Epidermal melanocyte (primary cell): ENCODE measurements at regions not wholly inside any gene's neighbourhood (a gene's known extent, or its start where the extent isn't known, plus 50 kb on each side); places are given as distances from the start of the nearest gene placed in this dataset.
"Not testable (repeated sequence)": the region's sequence is repeated elsewhere in the genome, so short reads cannot be mapped to it uniquely, and the experiment has no call there.

Experiments
- DNase-seq: peaks from one replicate; pipeline ENCODE4 v3.0.0; 2011; ENCODE audit warnings: low spot score; ENCODE audit not compliant: insufficient read length

DNA sequence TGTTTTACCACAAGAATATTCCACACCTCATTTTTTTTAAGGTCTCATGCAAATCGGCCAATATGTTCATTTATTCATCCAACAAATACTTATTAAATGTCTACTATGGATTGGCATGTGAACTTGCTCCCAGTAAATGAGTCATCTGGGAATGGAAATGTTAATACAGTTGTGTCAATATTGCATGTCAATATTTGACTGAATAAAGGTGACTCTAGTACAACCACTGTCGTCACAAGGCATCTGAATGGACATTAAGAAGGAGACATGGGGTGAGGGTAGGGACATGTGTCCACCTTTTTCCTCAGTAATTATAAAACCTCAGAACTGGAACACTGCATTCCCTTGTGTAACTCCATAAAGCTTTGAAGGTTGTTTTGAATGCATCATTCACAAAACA lies 365.4 kb downstream of the ADCYAP1 start:
- DNase-seq: no peak

DNA sequence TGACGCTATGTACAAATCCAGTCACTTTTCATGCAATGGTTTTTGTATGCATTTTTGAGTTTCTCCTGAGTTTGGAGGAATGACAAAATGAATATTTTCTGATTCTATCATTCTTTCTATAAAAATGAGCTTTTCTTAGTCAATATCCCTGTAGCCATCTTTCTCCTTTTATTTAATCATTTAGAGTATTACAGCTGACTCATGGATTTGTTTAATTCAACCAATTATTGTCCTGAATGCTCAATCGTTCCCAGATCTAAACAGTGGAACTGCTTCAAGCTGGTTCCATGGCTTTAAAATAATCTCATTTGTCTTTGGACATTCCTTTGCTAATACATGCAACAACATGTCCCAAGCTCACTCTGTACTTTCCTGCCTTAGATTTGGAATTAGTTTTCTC lies 368.8 kb downstream of the ADCYAP1 start:
- no peak for DNase-seq

DNA sequence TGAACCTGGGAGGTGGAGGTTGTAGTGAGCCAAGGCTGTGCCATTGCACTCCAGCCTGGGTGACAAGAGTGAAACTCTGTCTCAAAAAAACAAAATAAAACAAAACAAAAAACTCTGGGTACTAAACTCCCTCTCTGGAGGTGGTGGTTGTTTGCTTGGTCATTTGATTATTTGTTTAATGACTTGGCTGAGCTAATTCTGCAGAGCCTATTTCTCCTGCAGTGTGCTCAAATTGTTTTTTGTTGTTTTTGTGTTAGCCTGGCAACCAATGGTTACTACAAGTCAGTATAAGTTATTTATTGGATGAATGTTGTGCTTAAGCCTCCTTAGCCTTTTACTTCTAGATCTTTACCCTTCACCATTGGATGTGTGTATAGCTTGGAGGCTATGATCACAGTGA lies 387.5 kb downstream of the ADCYAP1 start:
- DNase-seq: no peak

DNA sequence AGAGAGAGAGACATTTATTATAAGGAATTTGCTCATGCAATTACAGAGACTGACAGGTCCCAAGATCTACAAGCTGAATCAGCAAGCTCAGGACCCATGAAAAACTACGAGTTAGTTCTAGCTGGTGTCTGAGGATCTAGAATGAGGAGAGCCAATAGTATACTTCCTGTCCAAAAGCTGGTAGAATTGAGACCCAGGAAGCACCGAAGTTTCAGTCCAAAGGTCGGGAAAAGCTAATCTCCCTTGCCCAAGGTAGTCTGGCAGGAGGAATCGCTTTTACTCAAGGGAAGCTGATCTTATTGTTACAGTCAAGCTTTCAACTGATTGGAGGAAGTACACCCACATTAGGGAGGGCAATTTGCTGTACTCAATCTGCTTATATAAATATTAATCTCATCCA lies 389.6 kb downstream of the ADCYAP1 start:
- DNase-seq: no peak

DNA sequence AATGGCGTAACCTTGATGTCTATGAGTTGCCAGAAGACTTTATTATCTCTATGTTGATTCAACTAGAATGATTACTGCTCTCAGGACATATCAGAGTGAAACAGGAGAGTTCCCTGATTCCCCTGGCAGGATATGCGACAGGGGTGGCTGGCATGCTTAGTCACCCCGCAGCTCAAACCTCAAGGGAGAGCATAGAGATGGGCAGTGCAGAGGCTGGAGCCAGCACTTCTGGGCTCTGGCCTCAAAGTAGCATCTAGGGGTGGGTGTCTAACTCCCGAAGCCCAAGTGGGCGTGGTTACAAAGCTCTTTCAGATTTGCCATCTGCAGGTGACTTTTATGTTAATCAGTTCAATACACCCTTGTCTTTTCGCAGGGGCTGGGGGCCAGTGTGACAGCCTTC lies 391.6 kb downstream of the ADCYAP1 start:
- DNase-seq: no peak

DNA sequence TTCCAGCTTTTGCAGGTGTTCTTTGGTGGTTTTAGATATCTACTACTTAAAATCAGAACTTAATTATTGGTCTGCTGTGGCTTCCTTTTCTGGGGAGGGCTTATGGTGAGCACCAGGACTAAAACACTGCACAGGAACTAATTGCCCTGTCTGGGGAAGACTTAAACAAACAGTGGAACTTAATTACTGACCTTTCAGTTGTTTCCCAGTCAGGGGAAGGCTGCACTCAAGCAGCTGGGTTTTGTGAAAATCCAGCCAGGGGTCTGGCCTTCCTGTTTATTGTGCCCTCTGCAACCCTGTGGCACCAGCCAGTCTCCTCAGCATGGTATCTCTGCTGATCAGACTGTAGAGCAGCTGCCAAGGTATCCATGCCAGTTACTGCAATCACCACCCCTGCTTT lies 398.2 kb downstream of the ADCYAP1 start:
- DNase-seq: no peak

DNA sequence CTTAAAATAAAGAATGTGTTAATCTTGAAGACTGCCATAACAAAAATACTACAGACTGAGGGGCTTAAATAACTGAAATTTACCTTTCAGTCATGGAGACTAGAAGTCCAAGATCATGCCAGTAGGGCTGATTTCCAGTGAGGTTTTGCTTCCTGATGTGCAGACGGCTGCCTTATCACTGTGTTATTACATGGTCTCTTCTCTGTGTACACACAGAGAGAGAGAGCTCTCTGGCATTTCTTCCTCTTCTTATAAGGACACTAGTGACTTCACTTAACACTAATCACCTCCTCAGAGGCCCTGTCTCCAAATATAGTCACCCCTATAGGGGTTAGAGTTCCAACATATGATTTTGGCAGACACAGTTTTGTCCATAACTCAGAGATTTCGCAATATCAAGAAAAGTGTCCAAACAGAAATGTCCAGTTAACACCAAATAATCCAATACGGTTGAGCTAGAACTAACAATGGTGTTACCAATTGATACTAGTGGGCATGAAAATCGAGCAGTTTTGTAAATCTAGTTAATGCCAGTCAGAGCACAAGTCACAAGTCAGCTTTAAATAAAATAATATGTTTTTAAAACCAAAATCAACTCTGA lies 399.8 kb downstream of the ADCYAP1 start:
- DNase-seq: no peak

DNA sequence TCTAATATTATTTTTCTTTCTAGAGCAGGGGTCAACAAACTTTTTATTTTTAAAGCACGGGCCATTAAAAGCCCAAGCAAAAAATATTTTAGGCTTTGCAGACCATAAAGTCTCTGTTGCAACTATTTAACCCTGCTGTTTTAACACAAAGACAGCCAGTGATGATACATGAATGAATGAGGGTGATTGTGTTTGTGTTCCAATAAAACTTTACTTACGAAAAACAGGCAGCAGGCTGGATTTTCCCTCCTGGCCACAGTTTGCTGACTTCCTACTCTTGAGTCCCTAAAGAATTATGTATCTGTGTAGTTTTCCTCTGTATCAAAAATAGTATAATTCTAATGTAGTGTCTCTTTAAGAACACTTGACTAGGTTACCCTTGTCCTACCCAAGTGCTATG lies 402.0 kb downstream of the ADCYAP1 start:
- DNase-seq: peak; percentile 18

DNA sequence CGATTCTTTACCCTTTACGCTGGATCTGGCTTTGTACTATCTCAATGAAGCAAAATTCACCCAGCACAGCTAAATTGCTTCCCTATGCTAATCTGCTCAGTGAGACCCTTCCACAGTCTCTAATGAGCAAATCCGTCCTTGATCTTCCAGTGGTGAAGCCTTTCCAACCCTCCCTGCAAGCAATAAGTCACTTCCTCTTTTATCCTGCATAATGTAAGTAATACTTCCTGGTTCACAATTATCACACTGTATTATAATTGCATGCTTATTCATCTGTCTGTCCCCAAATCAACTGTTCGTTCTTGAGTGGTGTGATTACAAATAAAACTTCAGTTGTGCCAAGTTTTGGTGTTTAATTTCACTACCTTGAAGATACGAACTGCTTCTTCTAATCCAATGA lies 404.0 kb downstream of the ADCYAP1 start:
- no peak for DNase-seq

DNA sequence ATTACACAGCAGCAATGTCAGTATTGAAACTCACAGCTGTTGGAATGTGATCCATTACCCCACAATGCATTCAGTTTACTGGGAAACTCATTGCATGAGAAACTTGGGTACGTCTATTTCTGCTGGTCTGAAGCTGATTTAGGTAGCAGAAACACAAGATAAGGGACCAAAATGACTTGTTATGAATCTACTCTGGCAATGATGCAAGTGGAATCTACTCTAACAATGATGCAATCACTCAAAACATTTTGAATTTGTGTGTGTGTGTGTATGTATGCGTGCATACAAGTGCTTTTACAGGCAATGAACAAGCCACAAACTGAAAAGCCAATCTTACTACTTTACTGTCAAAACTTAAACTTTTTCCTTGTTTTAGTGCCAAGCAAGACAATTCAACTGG lies 406.7 kb downstream of the ADCYAP1 start:
- DNase-seq: no peak

DNA sequence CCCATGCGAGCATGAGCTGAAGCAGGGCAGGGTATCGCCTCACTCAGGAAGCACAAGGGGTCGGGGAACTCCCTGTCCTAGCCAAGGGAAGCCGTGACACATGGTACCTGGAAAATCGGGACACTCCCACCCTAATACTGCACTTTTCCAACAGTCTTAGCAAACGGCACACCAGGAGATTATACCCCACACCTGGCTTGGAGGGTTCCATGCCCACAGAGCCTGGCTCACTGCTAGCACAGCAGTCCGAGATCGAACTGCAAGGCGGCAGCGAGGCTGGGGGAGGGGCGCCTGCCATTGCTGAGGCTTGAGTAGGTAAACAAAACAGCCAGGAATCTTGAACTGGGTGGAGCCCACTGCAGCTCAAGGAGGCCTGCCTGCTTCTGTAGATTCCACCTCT lies 430.7 kb downstream of the ADCYAP1 start:
- DNase-seq: not testable (repeated sequence)

DNA sequence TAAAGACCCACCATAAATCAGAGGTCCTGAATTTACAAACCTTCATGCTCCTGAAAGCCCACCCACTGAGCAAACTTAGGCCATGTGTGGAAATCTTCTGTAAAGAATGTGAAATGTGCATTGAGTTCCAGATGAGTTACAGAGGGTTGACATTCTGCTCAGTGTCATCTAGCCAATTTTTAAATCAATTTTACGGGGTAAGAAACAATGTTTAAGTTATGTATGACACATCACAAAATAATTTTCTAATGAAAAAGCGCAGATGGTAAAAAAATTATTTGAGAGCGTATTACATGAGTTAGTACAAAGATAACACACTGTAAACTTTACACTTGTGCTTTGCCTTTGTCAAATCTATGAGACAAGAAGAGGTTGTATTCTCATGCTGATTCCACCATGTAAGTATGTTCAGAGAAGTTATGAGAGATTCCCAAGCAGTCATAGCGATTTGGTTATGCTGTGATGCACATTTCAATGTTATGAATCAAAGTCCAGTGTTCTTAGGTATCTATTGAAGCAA lies 446.3 kb downstream of the ADCYAP1 start:
- no peak for DNase-seq

DNA sequence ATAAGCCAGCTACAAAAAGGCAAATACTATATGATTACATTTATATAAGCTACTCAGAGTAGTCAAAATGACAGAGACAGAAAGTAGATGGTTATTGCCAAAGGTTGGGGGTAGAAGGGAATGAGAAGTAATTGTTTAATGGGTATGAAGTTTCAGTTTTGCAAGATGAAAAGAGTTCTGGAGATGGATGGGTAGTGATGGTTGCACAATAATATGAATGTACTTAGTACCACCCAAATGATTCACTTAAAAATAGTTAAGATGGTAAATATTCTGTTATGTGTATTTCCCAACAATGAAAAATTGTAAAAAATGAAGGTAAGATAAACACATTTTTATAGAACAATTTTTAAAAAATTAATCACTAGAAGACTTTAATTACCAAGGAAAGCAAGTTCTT lies 448.4 kb downstream of the ADCYAP1 start:
- no peak for DNase-seq

DNA sequence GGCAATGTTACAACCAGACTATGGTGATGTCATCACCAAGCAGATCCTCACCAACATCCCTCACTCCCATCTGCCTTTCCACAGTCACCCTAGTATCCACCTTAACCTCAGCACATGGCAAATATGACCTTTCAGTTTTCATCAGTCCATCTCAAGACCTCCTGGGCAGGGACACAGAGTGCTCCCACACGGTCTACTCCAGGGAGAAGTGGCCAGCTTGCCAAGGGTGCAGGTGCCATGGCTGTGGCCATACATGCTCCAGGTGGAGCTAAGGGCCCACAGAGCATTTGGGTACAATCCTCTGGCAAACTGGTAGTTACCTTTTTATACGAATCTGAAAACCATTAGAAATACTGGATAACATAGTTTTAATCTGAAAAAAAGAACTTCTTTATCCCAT lies 453.1 kb downstream of the ADCYAP1 start:
- no peak for DNase-seq

DNA sequence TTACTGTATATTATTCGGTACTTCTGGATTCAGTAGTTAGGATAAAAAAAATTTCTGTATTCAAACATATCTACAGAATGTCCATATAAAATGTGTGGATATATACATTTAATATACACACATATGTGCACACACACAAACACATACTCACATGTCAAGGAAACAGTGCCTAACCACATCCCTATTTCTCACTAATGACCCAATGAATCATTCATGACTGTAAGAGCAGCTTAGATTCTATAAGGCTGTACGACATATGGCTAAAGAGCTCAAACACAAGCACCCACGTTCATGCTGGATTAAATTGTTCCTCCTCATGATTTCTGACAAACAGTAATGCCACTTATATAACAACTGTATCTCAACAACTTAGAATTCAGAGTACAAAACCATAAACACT lies 457.3 kb downstream of the ADCYAP1 start:
- no peak for DNase-seq

DNA sequence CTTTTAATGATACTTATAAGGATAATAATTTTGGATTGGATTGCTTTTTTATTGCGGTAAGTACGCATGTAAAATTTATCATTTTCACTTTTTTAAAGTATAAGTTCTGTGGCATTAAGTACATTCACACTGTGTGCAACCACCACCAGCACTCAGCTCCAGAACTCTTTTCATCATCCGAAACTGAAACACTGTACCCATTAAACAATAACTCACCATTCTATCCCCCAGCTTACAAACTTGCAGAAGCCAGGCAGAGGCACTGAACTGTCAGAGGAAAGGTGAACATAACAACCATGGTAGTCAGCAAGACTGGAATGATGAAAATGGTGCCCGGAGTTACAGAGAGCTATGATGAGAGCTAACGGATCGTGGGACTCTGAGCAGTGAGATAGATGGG lies 465.9 kb downstream of the ADCYAP1 start:
- DNase-seq: no peak

DNA sequence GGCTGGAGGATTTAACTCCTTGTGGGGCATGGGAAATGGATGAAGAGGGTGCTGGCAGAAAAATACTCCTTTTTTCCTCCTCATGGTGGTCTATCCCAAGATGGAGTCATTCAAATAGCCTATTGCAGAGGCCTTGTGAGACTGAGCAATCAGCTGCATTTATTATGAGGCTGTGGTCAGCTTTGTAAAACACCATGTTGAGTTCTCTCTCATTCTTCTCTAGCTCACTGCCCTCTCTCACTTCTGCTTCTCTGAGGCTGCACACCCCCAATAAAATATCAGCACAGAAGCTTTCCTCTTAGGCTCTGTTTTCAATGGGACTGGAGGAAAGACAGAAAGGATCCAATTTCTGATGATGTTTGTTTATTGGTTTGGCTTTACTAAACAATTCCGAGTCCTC lies 467.1 kb downstream of the ADCYAP1 start:
- no peak for DNase-seq

DNA sequence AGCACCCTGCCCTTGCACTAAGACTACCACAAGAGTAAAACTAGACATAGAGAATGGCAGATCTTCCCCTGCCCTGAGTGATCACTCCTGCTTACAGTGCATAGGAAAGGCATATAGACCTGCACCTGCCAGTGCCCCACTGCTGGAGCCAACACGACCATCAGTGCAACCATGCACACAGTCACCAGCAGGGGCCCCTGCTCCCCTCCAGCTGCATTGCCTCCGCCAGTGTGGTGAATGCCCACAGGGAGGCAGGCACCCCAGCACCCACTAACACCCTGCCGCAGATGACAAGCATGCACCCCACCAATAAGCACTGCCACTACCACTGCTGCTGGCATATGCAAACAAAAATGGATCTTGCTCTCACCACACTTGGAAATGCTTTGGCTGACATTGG lies 478.8 kb downstream of the ADCYAP1 start:
- no peak for DNase-seq

DNA sequence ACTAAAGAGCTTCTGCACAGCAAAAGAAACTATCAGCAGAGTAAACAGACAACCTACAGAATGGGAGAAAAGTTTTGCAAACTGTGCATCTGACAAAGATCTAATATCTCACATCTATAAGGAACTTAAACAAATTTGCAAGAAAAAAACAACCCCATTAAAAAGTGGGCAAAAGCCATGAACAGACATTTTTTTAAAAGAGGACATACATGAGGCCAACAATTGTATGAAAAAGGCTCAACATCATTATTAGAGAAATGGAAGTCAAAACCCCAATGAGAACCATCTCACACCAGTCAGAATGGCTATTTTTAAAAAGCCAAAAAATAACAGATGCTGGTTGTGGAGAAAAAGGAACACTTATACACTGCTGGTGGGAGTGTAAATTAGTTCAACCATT lies 483.8 kb downstream of the ADCYAP1 start:
- not testable (repeated sequence) for DNase-seq

DNA sequence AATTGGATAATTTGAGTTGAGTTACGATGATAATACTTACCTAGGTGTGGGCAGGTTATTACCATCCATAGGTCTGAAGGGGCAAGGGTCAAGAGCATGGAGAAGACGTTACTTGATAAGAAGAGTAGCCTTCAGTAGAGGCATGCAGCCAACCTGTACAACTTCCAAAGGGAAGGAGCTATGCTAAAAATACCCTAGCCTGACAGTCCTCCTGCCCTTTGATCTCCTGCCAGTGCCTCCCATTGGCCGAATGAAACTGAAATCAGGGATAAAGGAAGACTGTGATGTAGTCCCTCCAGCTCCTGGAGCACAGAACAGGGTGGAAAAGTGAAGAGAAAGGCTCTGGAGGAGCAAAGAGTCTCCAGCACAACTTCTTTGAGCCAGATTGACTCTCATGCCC lies 487.4 kb downstream of the ADCYAP1 start:
- DNase-seq: no peak

DNA sequence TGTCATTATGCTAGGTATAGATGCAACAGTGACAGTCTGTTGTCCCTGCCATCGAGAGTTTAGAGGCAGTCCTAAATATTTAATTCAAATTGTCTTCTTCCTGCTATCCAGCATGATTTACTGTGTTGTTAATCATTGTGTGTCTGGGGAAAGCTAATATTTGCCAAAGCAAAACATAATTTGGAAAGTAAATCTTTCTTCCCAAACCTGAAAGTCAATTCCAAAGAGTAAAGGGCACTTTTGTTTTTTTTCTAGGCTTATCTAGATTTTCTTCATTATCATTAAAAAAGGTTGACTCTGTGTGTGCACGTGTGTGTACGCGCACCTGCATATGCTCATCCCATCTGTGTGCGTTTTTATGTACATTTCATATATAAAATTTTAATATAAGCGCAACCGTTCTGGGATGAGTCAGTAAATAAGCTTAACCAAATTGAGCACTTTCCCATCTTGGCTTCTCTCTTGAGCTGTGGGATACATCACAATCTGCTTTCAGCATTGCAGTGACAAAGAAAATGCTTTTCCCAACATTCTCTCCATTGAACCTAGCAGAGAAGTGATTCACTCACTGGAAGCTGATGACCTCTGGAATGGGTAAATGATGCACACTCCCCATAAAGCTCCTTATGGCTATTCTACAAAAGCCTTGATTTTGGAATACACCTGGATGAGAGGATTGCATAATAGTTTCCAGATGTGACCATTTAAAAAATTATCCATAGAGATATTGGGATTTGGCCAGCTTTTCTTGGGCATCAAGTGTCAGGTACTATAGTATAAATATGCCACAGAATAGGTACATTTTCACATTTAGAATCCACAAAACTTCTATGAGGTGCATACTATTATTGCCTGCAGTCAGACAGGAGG lies 488.4 kb downstream of the ADCYAP1 start:
- DNase-seq: no peak

DNA sequence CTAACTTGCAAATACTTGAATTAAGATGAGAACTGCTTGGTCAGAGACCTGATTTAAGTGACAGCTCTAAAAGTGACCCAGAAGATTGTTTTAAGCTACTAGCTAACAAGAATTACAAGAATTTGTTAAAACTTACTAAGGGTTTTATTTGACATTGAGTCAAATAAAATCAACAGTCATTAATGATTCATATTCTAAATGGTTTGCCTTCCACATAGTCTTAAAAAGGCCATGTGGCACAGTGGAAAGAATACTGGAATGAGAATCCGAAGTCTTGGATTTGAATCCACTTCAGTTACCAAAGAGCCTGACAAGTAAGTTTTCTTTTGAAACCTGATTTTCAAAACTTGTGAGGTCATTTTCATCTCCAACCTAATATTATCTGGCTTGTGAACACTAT lies 489.3 kb downstream of the ADCYAP1 start:
- no peak for DNase-seq

DNA sequence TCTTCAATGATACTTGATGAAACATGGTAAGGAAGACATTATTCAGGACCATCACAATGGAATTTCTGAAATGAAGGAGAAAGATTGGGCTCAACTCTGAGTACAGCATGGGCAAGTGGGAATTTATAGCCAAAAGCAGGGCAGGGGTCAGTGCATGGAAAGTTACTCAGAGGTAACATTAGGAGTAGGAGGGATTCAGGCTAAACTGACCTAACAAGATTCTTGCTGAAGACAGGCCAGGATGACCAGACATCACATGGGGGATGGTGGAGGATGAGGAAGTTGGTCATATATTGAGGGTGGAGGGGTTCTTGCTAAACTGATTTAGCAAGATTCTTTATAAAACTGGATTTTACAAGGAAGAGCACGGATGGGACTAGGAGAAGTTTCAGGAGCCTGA lies 489.8 kb downstream of the ADCYAP1 start:
- DNase-seq: no peak
